Right renal cortex interstitium (tissue), 3 donors: ENCODE measurements at regions not wholly inside any gene's neighbourhood (a gene's known extent, or its start where the extent isn't known, plus 50 kb on each side); places are given as distances from the start of the nearest gene placed in this dataset.

Source experiments
- DNase-seq, 3 donors: peaks; one replicate each; pipeline ENCODE4 v3.0.0-alpha.2; 2013; ENCODE audit warnings: low read depth in 3 of 3, low spot score in 2 of 3

- no peak for DNase-seq
Measured at GRCh38 chr2:46813680-46814079, 101.9 kb downstream of the MCFD2 start.

- DNase-seq, result peak in 2 of 3 donors; percentile 19 to 45
Measured at GRCh38 chr2:46813020-46813415, 102.6 kb downstream of the MCFD2 start.
